Mucosa of rectum (tissue), 2 donors: ENCODE measurements at regions not wholly inside any gene's neighbourhood (a gene's known extent, or its start where the extent isn't known, plus 50 kb on each side); places are given as distances from the start of the nearest gene placed in this dataset.
"Not testable (repeated sequence)": the region's sequence is repeated elsewhere in the genome, so short reads cannot be mapped to it uniquely, and the experiment has no call there.

Experiments used
- H3K27ac ChIP-seq, 2 donors: one replicate each; pipeline ENCODE4 v1.7.0; 2013; ENCODE audit warnings: inconsistent platforms in 2 of 2, low read depth in 2 of 2, low read length in 2 of 2
- H3K27me3 ChIP-seq, 2 donors: one replicate each; pipeline ENCODE4 v1.7.0; 2013; ENCODE audit warnings: low read length in 2 of 2; ENCODE audit not compliant: control insufficient read depth in 2 of 2, insufficient read depth in 2 of 2
- H3K36me3 ChIP-seq, 2 donors: one replicate each; pipeline ENCODE4 v1.7.0; 2013; ENCODE audit warnings: low read length in 2 of 2; ENCODE audit not compliant: control insufficient read depth in 2 of 2, insufficient read depth in 2 of 2
- H3K4me1 ChIP-seq, 2 donors: one replicate each; pipeline ENCODE4 v1.7.0; 2013; ENCODE audit warnings: low read length in 2 of 2, mild to moderate bottlenecking in 1 of 2; ENCODE audit not compliant: control insufficient read depth in 2 of 2, insufficient read depth in 2 of 2
- H3K4me3 ChIP-seq, 2 donors: one replicate each; pipeline ENCODE4 v1.7.0; 2013; ENCODE audit warnings: low read length in 2 of 2
- H3K9ac ChIP-seq, 2 donors: one replicate each; pipeline ENCODE4 v1.7.0; 2013; ENCODE audit warnings: low read length in 2 of 2, low read depth in 1 of 2, mild to moderate bottlenecking in 1 of 2
- H3K9me3 ChIP-seq, 2 donors: one replicate each; pipeline ENCODE4 v1.7.0; 2013; ENCODE audit warnings: low read length in 2 of 2; ENCODE audit not compliant: control insufficient read depth in 2 of 2
- donor health status: healthy.
- donor health status: Normal muscosa, but diverticular disease.

- Histone ChIP-seq H3K36me3 (no peaks in the 10 kb centered on the region), H3K4me3 (no peak overlapping the region), H3K9me3 (no peaks in the 10 kb centered on the region), H3K9ac (no peak overlapping the region), H3K27me3 (no peaks in the 10 kb centered on the region), H3K27ac (no peak overlapping the region), H3K4me1 (no peaks in the 10 kb centered on the region)
Measured at GRCh38 chr13:70755456-70755855, 647.2 kb upstream of the KLHL1 start.

- H3K4me1 ChIP-seq = no peaks in the 10 kb centered on the region
- no peaks in the 10 kb centered on the region for H3K27me3 ChIP-seq
- no peak overlapping the region for H3K9ac ChIP-seq
- no peaks in the 10 kb centered on the region for H3K9me3 ChIP-seq
- no peak overlapping the region for H3K4me3 ChIP-seq
- H3K36me3 ChIP-seq = no peaks in the 10 kb centered on the region
- H3K27ac ChIP-seq = no peak overlapping the region
Measured at GRCh38 chr13:70747262-70747661, 639.0 kb upstream of the KLHL1 start.

GRCh38 chr13:70746469-70746868 is 638.2 kb upstream of the KLHL1 start:
- H3K4me3 ChIP-seq, H3K9ac ChIP-seq, H3K4me1 ChIP-seq, H3K36me3 ChIP-seq, H3K27me3 ChIP-seq, H3K27ac ChIP-seq, H3K9me3 ChIP-seq: not testable (repeated sequence)

GRCh38 chr13:70736622-70737317 is 628.5 kb upstream of the KLHL1 start:
- no peak overlapping the region for H3K9ac ChIP-seq
- H3K4me3 ChIP-seq = no peak overlapping the region
- no peaks in the 10 kb centered on the region for H3K9me3 ChIP-seq
- no peaks in the 10 kb centered on the region for H3K36me3 ChIP-seq
- no peak overlapping the region for H3K27ac ChIP-seq
- H3K27me3 ChIP-seq = no peaks in the 10 kb centered on the region
- no peaks in the 10 kb centered on the region for H3K4me1 ChIP-seq

- Histone ChIP-seq H3K9me3 (no peaks in the 10 kb centered on the region), H3K27me3 (no peaks in the 10 kb centered on the region), H3K27ac (no peak overlapping the region), H3K9ac (no peak overlapping the region), H3K4me1 (no peaks in the 10 kb centered on the region), H3K36me3 (no peaks in the 10 kb centered on the region), H3K4me3 (no peak overlapping the region)
Measured at GRCh38 chr13:70732611-70733010, 624.4 kb upstream of the KLHL1 start.

GRCh38 chr13:70729369-70729768 is 621.1 kb upstream of the KLHL1 start:
- Histone ChIP-seq H3K27me3 (no peaks in the 10 kb centered on the region), H3K4me3 (no peak overlapping the region), H3K36me3 (no peaks in the 10 kb centered on the region), H3K27ac (no peak overlapping the region), H3K9me3 (no peaks in the 10 kb centered on the region), H3K9ac (no peak overlapping the region), H3K4me1 (no peaks in the 10 kb centered on the region)

GRCh38 chr13:70723732-70724131 is 615.5 kb upstream of the KLHL1 start:
- Histone ChIP-seq H3K27me3 (no peaks in the 10 kb centered on the region), H3K9me3 (no peaks in the 10 kb centered on the region), H3K27ac (no peak overlapping the region), H3K36me3 (no peaks in the 10 kb centered on the region), H3K4me1 (no peaks in the 10 kb centered on the region), H3K4me3 (no peak overlapping the region), H3K9ac (no peak overlapping the region)

GRCh38 chr13:70720386-70720785 is 612.1 kb upstream of the KLHL1 start:
- Histone ChIP-seq H3K9ac (no peak overlapping the region), H3K36me3 (no peaks in the 10 kb centered on the region), H3K9me3 (no peaks in the 10 kb centered on the region), H3K4me3 (no peak overlapping the region), H3K27ac (no peak overlapping the region), H3K4me1 (no peaks in the 10 kb centered on the region), H3K27me3 (no peaks in the 10 kb centered on the region)

GRCh38 chr13:70714993-70715392 is 606.7 kb upstream of the KLHL1 start:
- Histone ChIP-seq H3K36me3 (no peaks in the 10 kb centered on the region), H3K27ac (no peak overlapping the region), H3K9ac (no peak overlapping the region), H3K4me3 (no peak overlapping the region), H3K27me3 (no peaks in the 10 kb centered on the region), H3K4me1 (no peaks in the 10 kb centered on the region), H3K9me3 (no peaks in the 10 kb centered on the region)

GRCh38 chr13:70708775-70709174 is 600.5 kb upstream of the KLHL1 start:
- Histone ChIP-seq H3K9me3 (no peaks in the 10 kb centered on the region), H3K4me3 (no peak overlapping the region), H3K4me1 (no peaks in the 10 kb centered on the region), H3K9ac (no peak overlapping the region), H3K27me3 (no peaks in the 10 kb centered on the region), H3K36me3 (no peaks in the 10 kb centered on the region), H3K27ac (no peak overlapping the region)

- Histone ChIP-seq H3K9me3 (no peaks in the 10 kb centered on the region), H3K27me3 (no peaks in the 10 kb centered on the region), H3K4me3 (no peak overlapping the region)
Measured at GRCh38 chr13:70703755-70704154, 595.5 kb upstream of the KLHL1 start.

More at GRCh38 chr13:70703755-70704154, 595.5 kb upstream of the KLHL1 start:
- H3K4me1 ChIP-seq = no peaks in the 10 kb centered on the region
- no peak overlapping the region for H3K27ac ChIP-seq
- no peak overlapping the region for H3K9ac ChIP-seq
- no peaks in the 10 kb centered on the region for H3K36me3 ChIP-seq
